Fibroblast of skin of abdomen (primary cell): ENCODE measurements at regions not wholly inside any gene's neighbourhood (a gene's known extent, or its start where the extent isn't known, plus 50 kb on each side); places are given as distances from the start of the nearest gene placed in this dataset.
A peak's percentile ranks its signal among the peaks of the same experiment; 100 is the strongest.

ENCODE experiments used
- DNase-seq: peaks from one replicate; pipeline ENCODE4 v3.0.0-alpha.2; 2013

DNA sequence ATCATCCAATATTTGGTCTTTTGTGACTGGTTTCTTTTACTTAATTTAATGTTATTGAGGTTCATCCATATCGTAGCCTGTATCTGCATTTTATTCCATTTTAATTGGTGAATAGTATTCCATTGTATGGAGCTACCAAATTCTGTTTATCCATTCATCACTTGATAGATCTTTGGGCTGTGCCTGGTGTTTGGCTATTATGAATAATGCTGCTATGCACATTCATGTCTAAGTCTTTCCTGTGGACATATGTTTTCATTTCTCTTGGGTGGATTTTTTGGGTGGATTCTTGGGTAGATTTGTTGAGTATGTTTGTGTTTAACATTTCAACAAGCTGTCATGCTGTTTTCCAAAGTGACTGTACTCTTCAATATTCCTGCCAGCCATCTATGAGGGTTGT is 52.5 kb upstream of the NEDD4L start:
- no peak for DNase-seq

DNA sequence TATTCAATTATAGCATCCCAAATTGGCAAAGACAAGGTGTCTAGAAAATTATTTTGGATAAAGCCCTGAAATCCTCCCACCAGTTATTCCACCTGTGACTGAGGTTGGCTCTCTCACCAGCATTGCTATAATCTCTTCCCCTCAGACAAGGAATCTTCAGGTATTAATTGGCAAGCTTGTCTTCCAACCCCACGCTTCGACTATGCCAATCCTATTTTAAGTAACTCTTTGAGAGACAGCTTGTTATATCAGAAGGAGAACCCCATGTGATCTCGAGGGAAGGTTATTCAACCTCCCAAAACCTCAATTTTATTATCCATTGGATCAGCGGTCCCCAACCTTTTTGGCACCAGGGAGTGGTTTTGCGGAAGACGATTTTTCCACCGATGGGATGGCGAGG is 54.5 kb upstream of the NEDD4L start:
- DNase-seq = no peak

DNA sequence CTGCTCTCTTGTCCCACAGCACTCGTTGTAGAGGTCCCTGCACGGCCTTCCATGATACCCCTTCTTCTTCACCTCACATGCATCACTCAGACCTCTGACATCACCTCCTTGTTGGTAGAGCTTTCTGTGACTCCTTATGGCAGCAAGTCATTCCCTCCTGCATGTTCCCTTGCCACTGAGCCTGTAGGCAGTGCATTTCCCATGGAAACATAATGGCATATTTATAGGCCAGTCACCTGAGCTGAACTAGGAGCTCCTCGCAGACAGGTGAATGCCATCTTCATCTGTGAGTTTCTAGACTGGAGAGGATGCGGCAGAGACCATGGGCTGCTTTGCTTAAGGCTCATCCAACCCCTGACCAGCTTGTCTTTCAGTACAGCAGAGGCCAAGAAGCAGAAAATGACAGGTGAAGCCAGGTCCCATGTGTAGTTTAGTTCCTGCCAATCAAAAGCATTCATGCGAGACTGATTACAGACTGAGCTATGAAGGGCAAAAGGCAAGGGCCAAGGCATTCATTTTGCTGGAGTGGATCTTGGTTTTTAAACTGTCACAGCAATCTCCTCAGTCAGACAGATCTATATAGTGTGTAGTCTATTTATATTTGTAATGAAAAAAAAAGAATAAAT is 59.4 kb upstream of the NEDD4L start:
- no peak for DNase-seq

- DNase-seq = no peak
These were observed 60.1 kb upstream of the NEDD4L start for GRCh38 chr18:57983965-57984364.

GRCh38 chr18:57983472-57983871 is 60.6 kb upstream of the NEDD4L start:
- DNase-seq = no peak

- no peak for DNase-seq
These were observed 61.5 kb upstream of the NEDD4L start for GRCh38 chr18:57982372-57983021.

- DNase-seq = no peak
These were observed 62.6 kb upstream of the NEDD4L start for GRCh38 chr18:57981308-57982028.

DNA sequence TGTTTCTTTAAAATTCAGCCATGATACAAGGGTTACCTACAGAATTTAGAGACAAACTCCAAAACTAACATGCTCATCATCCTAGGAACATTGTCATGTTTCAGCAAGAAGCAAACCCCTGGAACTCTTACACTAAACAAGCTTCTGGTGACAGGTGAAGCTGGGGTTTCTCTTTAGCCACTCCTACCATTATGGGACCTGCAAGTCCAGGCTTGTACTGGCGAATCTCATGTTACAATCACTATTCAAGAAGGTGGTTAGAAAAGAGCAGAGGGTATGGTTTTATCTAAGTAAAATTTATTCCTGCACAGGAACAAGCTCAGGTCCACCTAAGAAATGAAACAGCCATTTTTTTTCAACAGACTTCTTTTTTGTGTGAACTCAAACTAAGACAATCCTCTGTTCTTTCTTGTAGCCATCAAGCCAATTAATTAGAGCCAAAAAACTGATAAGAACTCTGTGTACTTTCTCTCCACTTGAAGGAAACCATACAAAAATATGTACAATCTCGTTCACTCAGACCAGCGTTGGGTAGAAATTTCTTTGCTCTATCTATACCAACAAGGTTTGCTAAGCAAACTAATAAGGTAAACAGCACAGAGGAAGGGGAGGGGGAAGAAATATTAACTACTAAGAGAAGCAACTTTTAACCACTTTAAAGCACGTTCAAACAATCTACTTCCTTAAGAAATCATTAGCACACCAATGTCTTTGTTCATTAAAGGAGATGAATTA is 63.3 kb upstream of the NEDD4L start:
- DNase-seq = no peak

GRCh38 chr18:57976230-57976773 is 67.7 kb upstream of the NEDD4L start:
- DNase-seq = no peak

- no peak for DNase-seq
These were observed 68.2 kb upstream of the NEDD4L start for GRCh38 chr18:57975805-57976204.

- DNase-seq = no peak
These were observed 69.3 kb upstream of the NEDD4L start for GRCh38 chr18:57974585-57975265.

DNA sequence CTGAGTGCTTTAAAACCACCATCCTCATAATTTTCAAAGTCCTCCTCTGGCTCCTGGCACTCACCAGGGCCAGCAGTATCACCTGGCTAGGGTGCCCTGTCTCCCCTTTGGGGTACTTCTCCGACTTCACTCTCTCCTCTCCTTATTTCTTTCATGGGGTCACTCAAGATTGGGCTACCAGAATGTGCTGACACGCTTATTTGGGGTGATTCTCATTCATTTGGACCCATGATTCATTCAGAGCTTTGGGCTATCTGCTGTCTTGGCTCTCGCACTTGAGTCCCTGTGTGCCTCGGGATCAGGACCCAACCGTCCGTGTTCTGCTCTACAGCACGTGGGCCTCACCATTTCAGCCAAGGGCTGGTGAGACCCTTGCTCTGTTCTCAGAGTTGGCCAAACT is 70.1 kb upstream of the NEDD4L start:
- DNase-seq = no peak

DNA sequence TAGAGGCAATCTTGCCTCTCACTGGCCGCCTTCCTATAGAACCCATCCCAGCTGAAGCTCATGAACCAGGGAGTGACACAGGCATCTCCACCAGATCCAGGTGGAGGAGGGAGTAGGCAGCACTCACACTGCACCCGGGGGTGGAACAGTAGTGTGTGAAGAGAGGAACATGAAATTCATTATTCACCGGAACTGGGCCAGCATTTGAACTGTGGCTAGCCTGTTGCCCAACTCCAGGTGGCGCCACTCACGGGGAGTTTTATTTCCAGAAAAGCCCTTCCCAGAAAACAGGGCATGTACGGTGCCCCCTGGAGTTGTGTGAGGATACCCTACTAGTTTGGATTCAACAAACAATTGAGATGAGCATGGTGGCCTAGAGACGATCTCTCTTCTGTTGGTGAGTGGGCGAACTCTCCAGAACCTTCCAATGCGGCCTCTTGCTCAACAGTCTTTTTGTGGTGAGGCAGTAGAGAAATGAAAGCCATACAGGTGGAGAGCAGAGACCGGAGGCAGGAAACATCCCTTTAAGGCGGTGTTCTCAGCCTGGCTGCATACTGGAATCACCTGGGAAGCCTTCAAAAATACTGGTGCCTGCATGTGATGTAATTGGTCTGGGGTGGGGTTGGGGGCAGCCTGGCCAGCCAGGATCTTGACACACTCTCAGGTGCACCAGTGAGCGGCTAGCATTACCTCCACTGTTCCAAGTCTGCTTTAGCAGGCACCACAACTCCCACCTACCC is 73.5 kb upstream of the NEDD4L start:
- DNase-seq = no peak

GRCh38 chr18:57969824-57970223 is 74.2 kb upstream of the NEDD4L start:
- no peak for DNase-seq

DNA sequence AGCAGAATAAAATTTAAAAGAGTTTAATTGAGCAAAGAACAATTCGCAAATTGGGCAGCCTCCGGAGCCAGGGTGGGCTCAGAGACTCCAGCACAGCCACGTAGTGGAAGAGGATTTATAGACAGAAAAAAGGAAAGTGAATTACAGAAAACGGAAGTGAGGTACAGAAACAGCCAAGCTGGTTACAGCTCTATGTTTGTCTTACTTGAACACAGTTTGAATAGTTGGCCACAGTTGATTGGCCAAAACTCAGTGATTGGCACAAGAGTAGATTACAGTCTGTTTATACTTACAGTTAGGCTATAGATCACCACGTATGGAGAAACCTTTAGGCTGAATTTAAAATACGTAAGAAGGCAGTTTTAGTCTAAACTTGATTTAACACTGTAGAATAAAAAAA is 78.8 kb upstream of the NEDD4L start:
- no peak for DNase-seq

- DNase-seq = peak; percentile 17
These were observed 82.0 kb upstream of the NEDD4L start for GRCh38 chr18:57961876-57962505.

- DNase-seq = no peak
These were observed 82.6 kb upstream of the NEDD4L start for GRCh38 chr18:57961411-57961810.

DNA sequence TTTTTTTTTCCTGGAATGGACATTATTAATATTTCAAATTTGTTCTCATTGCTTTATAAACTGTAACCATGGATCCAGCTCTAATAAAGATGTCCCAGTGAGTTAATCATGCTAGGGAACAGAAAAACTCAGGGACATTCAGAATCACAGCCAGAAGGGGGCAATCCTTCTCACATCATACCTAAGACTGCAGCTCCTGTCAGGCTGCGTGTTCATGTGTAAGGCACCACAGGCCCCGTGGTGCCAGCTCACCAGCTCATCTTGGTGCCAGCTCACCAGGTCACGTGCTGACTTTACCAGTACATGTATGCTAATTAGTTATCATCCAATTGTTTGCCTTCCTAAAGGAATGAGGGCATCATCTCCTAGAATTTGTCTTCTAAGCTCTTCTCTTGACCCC is 84.7 kb upstream of the NEDD4L start:
- peak; percentile 47 for DNase-seq

DNA sequence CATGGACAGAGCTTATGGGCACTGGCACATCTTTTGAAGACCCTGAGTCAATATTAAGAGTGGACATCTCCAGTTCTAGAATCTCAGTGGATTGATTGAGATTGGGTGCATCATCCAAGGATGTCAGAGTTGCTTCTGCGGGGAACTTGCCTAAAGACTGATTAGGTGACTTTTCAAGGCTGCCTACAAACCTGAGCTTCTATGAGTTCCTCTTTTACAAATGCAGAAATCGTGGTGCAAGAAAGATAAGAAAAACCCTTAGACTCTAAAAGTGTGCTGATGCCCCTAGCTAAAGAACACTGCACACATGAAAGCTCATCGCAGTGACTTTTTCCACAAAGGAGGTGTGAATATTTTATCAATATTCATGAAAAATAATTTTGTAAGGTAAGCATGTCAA is 86.8 kb upstream of the NEDD4L start:
- DNase-seq = no peak

DNA sequence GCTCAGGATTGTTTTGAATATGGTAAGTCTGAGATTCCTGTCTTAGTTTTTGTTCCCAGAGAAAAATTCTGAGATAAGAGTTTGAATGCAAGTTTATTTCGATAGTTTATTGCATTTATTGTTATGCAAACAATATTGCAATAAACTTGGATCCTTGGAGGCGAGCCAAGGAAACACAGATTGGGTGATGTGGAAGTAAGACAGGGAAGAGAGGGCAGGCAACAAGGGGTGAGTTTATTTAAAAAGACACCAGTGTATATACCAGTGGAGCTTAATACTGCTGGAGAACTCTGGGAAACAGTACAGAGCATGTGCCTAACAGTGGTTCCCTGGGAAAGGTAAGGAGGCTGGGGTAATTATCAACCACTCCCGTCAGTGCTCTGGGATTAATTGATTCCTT is 87.5 kb upstream of the NEDD4L start:
- DNase-seq = no peak

- DNase-seq = no peak
These were observed 89.1 kb upstream of the NEDD4L start for GRCh38 chr18:57954935-57955334.
